ENCODE measurements at regions not wholly inside any gene's neighbourhood (a gene's known extent, or its start where the extent isn't known, plus 50 kb on each side); places are given as distances from the start of the nearest gene placed in this dataset.

DNA sequence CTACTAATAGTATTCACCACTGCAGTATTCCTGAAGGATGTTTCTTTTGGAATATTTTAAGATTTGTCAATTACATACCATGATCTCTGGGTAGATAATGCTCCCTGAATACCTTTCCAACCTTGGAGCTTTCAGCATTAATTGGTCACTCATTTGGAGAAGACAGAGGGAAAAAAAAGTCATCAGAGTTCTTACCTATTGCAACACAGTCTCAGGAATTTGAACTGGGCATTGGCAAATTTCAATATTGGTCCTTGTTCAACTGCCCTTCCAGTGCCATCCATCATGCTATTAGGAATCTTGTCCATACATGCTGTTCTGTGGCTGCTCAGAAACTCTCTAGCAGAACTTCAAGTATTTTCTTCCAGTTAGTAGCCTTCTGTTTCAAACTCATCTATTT is 83.6 kb upstream of the KCNJ3 start:
- DNase-seq: no peak
- Histone ChIP-seq H3K4me3 (ENCODE audit: low read length) (no peak overlapping the region), H4K20me1 (ENCODE audit: insufficient read depth, low read depth, low read length) (no peaks in the 10 kb centered on the region), H3K9me2 (replicated peaks; ENCODE audit: insufficient read depth, low read length) (0 out of 2 replicates have a peak, but pooled peaks cover 3% of the 10 kb centered on the region), H3K36me3 (ENCODE audit: insufficient read depth, low read length) (no peaks in the 10 kb centered on the region), H2AFZ (ENCODE audit: low read length) (no peak overlapping the region), H3K79me2 (ENCODE audit: low read length) (no peaks in the 10 kb centered on the region), H3K27me3 (ENCODE audit: low read length) (no peaks in the 10 kb centered on the region), H3K4me2 (ENCODE audit: low read depth, low read length, poor library complexity, severe bottlenecking) (no peak overlapping the region), H3K9ac (ENCODE audit: low read length) (no peak overlapping the region), H3K9me3 (ENCODE audit: low read length) (peaks cover 7% of the 10 kb centered on the region), H3K27ac (ENCODE audit: low read length) (no peak overlapping the region), H3K4me1 (ENCODE audit: low read length) (no peaks in the 10 kb centered on the region)

DNA sequence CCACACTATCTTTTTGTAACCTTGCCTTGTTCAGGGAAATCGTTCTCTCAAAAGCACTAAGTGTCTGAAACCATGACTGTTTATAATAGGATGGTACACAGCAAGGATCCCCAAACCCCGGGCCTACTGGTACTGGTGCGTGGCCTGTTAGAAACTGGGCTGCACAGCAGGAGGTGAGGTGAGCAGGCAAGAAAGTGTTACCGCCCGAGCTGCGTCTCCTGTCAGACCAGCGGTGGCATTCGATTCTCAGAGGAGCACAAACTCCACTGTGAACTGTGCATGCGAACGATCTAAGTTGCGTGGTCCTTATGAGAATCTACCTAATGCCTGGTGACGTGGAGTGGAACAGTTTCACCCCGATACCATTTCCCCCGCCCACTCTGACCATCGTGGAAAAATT is 81.8 kb upstream of the KCNJ3 start:
- H3K4me2 ChIP-seq (ENCODE audit: low read depth, low read length, poor library complexity, severe bottlenecking): no peak overlapping the region
- DNase-seq: no peak
- H3K9me2 ChIP-seq (replicated peaks; ENCODE audit: insufficient read depth, low read length): 0 out of 2 replicates have a peak, but pooled peaks cover 3% of the 10 kb centered on the region
- H4K20me1 ChIP-seq (ENCODE audit: insufficient read depth, low read depth, low read length): no peaks in the 10 kb centered on the region
- H3K4me3 ChIP-seq (ENCODE audit: low read length): no peak overlapping the region
- no peak overlapping the region for H2AFZ ChIP-seq (ENCODE audit: low read length)
- no peaks in the 10 kb centered on the region for H3K4me1 ChIP-seq (ENCODE audit: low read length)
- no peaks in the 10 kb centered on the region for H3K79me2 ChIP-seq (ENCODE audit: low read length)
- no peaks in the 10 kb centered on the region for H3K36me3 ChIP-seq (ENCODE audit: insufficient read depth, low read length)
- no peaks in the 10 kb centered on the region for H3K27me3 ChIP-seq (ENCODE audit: low read length)
- peaks cover 5% of the 10 kb centered on the region for H3K9me3 ChIP-seq (ENCODE audit: low read length)
- no peak overlapping the region for H3K9ac ChIP-seq (ENCODE audit: low read length)
- no peak overlapping the region for H3K27ac ChIP-seq (ENCODE audit: low read length)

DNA sequence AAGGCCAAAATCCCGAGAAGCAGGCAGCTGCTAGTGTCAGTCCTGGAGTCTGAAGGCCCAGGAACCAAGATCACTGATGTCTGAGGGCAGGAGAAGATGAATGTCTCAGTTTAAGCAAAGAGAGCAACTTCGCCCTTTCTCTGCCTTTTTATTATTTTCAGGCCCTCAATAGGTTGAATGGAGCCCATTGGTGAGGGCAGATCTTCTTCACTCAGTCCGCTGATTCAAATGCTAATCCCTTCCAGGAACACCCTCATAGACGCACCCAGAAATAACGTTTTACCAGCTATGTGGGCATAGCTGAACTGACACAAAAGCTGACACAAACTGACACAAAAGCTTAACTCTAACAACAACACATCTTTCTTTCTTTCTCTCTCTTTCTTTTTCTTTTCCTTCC is 78.0 kb upstream of the KCNJ3 start:
- no peaks in the 10 kb centered on the region for H3K36me3 ChIP-seq (ENCODE audit: insufficient read depth, low read length)

DNA sequence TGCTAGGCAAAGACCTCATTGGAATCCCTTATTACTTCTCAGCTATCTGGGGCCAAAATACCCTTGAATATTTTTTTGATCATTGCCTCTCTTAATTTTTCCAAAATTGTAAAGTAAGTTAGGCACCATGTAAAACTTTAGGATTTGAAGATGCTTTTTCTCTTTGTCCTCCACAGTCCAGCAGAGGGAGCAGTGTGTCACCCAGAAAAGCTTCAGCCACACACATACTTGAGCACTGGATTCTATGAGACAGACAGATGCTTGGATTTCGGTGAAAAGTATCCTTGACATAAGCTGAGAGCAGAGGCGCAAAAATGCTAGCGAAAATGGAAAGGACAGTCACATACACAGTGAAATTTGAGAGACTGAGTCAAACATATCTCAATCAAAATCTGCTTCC is 74.7 kb upstream of the KCNJ3 start:
- Histone ChIP-seq H3K36me3 (ENCODE audit: insufficient read depth, low read length) (no peaks in the 10 kb centered on the region), H3K9ac (ENCODE audit: low read length) (no peak overlapping the region), H4K20me1 (ENCODE audit: insufficient read depth, low read depth, low read length) (no peaks in the 10 kb centered on the region), H3K4me1 (ENCODE audit: low read length) (no peaks in the 10 kb centered on the region), H3K27me3 (ENCODE audit: low read length) (no peaks in the 10 kb centered on the region), H3K9me3 (ENCODE audit: low read length) (no peaks in the 10 kb centered on the region), H3K79me2 (ENCODE audit: low read length) (no peaks in the 10 kb centered on the region), H3K27ac (ENCODE audit: low read length) (no peak overlapping the region), H3K4me3 (ENCODE audit: low read length) (no peak overlapping the region), H3K4me2 (ENCODE audit: low read depth, low read length, poor library complexity, severe bottlenecking) (no peak overlapping the region), H2AFZ (ENCODE audit: low read length) (no peak overlapping the region), H3K9me2 (replicated peaks; ENCODE audit: insufficient read depth, low read length) (no peaks in the 10 kb centered on the region)
- DNase-seq: peak; percentile 68

More for the DNA sequence above, 78.0 kb upstream of the KCNJ3 start:
- Histone ChIP-seq H3K9ac (ENCODE audit: low read length) (no peak overlapping the region), H3K79me2 (ENCODE audit: low read length) (no peaks in the 10 kb centered on the region), H3K27ac (ENCODE audit: low read length) (no peak overlapping the region), H3K9me2 (replicated peaks; ENCODE audit: insufficient read depth, low read length) (0 out of 2 replicates have a peak, but pooled peaks cover 2% of the 10 kb centered on the region), H2AFZ (ENCODE audit: low read length) (no peak overlapping the region), H4K20me1 (ENCODE audit: insufficient read depth, low read depth, low read length) (no peaks in the 10 kb centered on the region), H3K4me3 (ENCODE audit: low read length) (no peak overlapping the region), H3K4me1 (ENCODE audit: low read length) (no peaks in the 10 kb centered on the region), H3K27me3 (ENCODE audit: low read length) (no peaks in the 10 kb centered on the region), H3K9me3 (ENCODE audit: low read length) (no peaks in the 10 kb centered on the region; the same call in 1 of the 2 replicates), H3K4me2 (ENCODE audit: low read depth, low read length, poor library complexity, severe bottlenecking) (no peak overlapping the region)
- no peak for DNase-seq

DNA sequence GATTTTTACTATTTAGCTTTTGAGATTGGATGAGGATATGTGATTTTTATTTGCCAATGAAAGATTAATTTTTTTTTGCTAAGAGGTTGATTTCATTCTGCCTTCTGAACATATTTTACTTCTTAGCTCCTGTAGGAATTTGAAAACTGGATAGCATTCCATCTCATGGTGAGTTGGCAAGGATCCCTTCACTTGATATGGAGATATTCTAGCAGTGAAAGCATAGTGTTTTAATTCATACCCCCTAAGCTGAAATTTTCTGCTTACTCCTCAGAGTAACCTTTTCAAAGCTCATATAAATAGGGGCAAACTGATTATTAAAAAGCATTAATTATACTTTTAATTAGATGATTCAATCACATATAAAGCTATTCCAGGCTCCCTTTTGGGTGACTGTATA is 61.0 kb upstream of the KCNJ3 start:
- Histone ChIP-seq H3K4me1 (ENCODE audit: low read length) (no peaks in the 10 kb centered on the region), H3K9me3 (ENCODE audit: low read length) (peaks cover 4% of the 10 kb centered on the region; the same call in 1 of the 2 replicates), H3K36me3 (ENCODE audit: insufficient read depth, low read length) (no peaks in the 10 kb centered on the region), H3K4me3 (ENCODE audit: low read length) (no peak overlapping the region), H3K27me3 (ENCODE audit: low read length) (no peaks in the 10 kb centered on the region), H3K9ac (ENCODE audit: low read length) (no peak overlapping the region), H2AFZ (ENCODE audit: low read length) (no peak overlapping the region), H4K20me1 (ENCODE audit: insufficient read depth, low read depth, low read length) (no peaks in the 10 kb centered on the region), H3K79me2 (ENCODE audit: low read length) (no peaks in the 10 kb centered on the region), H3K4me2 (ENCODE audit: low read depth, low read length, poor library complexity, severe bottlenecking) (no peak overlapping the region), H3K9me2 (replicated peaks; ENCODE audit: insufficient read depth, low read length) (no peaks in the 10 kb centered on the region), H3K27ac (ENCODE audit: low read length) (no peak overlapping the region)
- no peak for DNase-seq

DNA sequence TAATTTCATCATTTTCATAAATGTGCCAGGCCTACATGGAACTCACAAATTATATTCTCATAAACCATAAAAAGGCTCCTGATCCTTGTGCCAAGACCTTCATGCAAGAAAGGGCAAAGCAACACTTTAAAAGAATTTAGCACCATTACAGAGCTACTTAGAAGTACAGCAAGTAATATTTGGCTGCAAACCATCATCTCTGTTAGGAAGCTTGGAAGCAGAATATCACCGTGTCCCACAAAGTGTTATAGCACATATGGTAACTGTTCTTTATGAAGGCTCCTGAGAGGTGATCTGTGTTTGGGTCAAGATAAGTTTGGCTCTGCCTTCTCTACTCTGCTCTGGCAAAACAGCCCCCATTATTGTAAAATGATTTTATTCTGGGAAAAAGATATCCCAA is 59.7 kb upstream of the KCNJ3 start:
- Histone ChIP-seq H4K20me1 (ENCODE audit: insufficient read depth, low read depth, low read length) (no peaks in the 10 kb centered on the region), H3K79me2 (ENCODE audit: low read length) (no peaks in the 10 kb centered on the region), H3K36me3 (ENCODE audit: insufficient read depth, low read length) (no peaks in the 10 kb centered on the region), H3K4me1 (ENCODE audit: low read length) (no peaks in the 10 kb centered on the region), H3K27ac (ENCODE audit: low read length) (no peak overlapping the region), H2AFZ (ENCODE audit: low read length) (no peak overlapping the region), H3K4me2 (ENCODE audit: low read depth, low read length, poor library complexity, severe bottlenecking) (no peak overlapping the region), H3K9me2 (replicated peaks; ENCODE audit: insufficient read depth, low read length) (no peaks in the 10 kb centered on the region), H3K9me3 (ENCODE audit: low read length) (peaks cover 4% of the 10 kb centered on the region; the same call in 1 of the 2 replicates), H3K4me3 (ENCODE audit: low read length) (no peak overlapping the region), H3K9ac (ENCODE audit: low read length) (no peak overlapping the region), H3K27me3 (ENCODE audit: low read length) (no peaks in the 10 kb centered on the region)
- no peak for DNase-seq

DNA sequence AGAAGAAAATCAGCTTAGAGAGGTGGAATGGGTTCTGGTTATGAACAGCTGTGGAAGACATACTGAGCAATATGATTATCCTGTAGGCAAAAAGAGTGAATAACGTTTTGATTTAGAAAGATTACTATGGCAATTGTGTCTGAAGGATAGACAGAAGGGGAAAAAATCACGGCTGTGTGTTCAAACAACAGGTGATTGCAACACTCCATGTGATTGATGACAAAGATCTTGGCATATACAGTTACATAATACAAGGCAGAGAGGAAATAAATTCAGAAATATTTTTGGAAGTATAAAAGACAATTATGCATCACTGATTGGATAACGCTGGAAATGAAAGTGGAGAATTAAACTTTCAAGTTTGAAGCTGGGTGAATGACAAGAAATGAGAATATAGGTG is 58.5 kb upstream of the KCNJ3 start:
- Histone ChIP-seq H3K4me3 (ENCODE audit: low read length) (no peak overlapping the region), H2AFZ (ENCODE audit: low read length) (no peak overlapping the region), H3K9me3 (ENCODE audit: low read length) (peaks cover 4% of the 10 kb centered on the region; the same call in 1 of the 2 replicates), H3K27ac (ENCODE audit: low read length) (no peak overlapping the region), H3K79me2 (ENCODE audit: low read length) (no peaks in the 10 kb centered on the region), H3K27me3 (ENCODE audit: low read length) (no peaks in the 10 kb centered on the region), H3K4me2 (ENCODE audit: low read depth, low read length, poor library complexity, severe bottlenecking) (no peak overlapping the region), H3K4me1 (ENCODE audit: low read length) (no peaks in the 10 kb centered on the region), H3K9ac (ENCODE audit: low read length) (no peak overlapping the region), H3K9me2 (replicated peaks; ENCODE audit: insufficient read depth, low read length) (no peaks in the 10 kb centered on the region), H3K36me3 (ENCODE audit: insufficient read depth, low read length) (no peaks in the 10 kb centered on the region), H4K20me1 (ENCODE audit: insufficient read depth, low read depth, low read length) (no peaks in the 10 kb centered on the region)
- no peak for DNase-seq

Data from Karpas-422 (cell line).